Activated CD8-positive, alpha-beta T cell treated with anti-CD3 and anti-CD28 coated beads for 36 hours (primary cell): ENCODE measurements at regions not wholly inside any gene's neighbourhood (a gene's known extent, or its start where the extent isn't known, plus 50 kb on each side); places are given as distances from the start of the nearest gene placed in this dataset.

Experiments
- ATAC-seq: fragments of 200-7000 bp; cut with Tn5 transposase; one replicate; pipeline ENCODE4 v1.10.0; 2021; ENCODE audit warnings: mild to moderate bottlenecking, moderate library complexity
- CTCF ChIA-PET: fragments of 350-600 bp; sonication (Branson Sonifier 250); formaldehyde crosslinking; loops from one replicate; lab custom pipeline; 2021; ENCODE audit warnings: antibody characterized with exemption; lab: Charles Lee
- POLR2A ChIA-PET: fragments of 350-600 bp; sonication (Branson Sonifier 250); formaldehyde crosslinking; loops from one replicate; lab custom pipeline; 2021; ENCODE audit warnings: antibody characterized with exemption; lab: Charles Lee
- DNase-seq: peaks from one replicate; pipeline ENCODE4 v3.0.0-alpha.2; 2020
- H3K27ac Mint-ChIP-seq: one replicate; pipeline ENCODE4 v1.8.0; 2021; ENCODE audit warnings: mild to moderate bottlenecking, mixed read lengths
- H3K27me3 Mint-ChIP-seq: one replicate; pipeline ENCODE4 v1.8.0; 2021; ENCODE audit warnings: mixed read lengths
- H3K36me3 Mint-ChIP-seq: one replicate; pipeline ENCODE4 v1.8.0; 2021; ENCODE audit warnings: low read depth, mixed read lengths
- H3K4me1 Mint-ChIP-seq: one replicate; pipeline ENCODE4 v1.8.0; 2021; ENCODE audit warnings: low read depth, mixed read lengths
- H3K4me3 Mint-ChIP-seq: one replicate; pipeline ENCODE4 v1.8.0; 2021; ENCODE audit warnings: mild to moderate bottlenecking, moderate library complexity, mixed read lengths
- H3K9me3 Mint-ChIP-seq: one replicate; pipeline ENCODE4 v1.8.0; 2021; ENCODE audit warnings: mixed read lengths
- CTCF ChIP-seq: fragments of 200-600 bp; IDR thresholded peaks from one replicate; pipeline ENCODE4 v1.8.0; 2022; ENCODE audit warnings: antibody characterized with exemption, mild to moderate bottlenecking
- intact Hi-C: fragments of 100-400 bp; cut with micrococcal nuclease; formaldehyde crosslinking; loops from one replicate; pipeline ENCODE4 v1.10.0; 2022

DNA sequence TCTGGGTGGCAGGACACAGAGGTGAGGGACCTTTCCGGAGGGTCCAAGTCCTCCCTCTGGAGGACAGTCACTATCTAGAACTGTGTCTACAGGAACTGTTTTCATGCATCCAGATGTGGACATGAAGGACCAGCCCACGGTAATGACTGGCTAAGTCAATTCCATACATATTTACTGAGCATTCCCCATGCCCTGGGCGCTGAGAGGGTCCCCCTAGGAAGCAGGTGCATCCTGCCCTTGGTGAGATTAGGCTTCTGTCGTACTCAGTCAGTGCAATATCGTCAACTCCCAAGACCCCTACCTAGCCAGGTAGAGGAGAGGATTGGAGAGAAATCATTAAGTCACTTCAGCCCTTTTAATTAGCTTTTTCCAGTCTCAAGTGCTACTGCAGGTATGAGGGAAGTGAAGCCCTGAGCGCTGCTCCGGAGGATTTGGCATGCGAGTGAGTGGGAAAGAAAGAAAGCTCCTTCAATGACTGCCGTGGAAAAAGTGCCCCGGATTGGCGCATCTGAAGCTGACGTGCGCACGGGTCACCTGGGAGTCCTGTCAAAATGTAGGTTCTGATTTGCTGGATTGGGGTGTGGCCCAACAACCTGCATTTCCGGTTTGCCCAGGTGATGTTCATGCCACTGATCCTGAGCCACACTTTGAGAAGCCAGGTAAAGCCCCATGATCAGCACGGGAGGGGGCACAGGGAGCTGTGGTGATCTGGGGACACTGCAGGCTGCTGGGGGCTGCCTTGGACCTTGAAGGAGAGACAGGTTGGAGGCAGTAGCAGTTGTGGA, 367.4 kb upstream of the TNRC6C start:
- Mint-ChIP-seq H3K4me3 (no peak overlapping the region), H3K9me3 (peaks cover 9% of the 10 kb centered on the region), H3K27me3 (peaks cover 5% of the 10 kb centered on the region), H3K27ac (no peak overlapping the region), H3K4me1 (peaks cover 13% of the 10 kb centered on the region), H3K36me3 (peaks cover 4% of the 10 kb centered on the region)
- DNase-seq (no peak), ATAC-seq (no peak)
- ChIA-PET CTCF (no interaction called here), POLR2A (interaction anchor here (1.1 kb wide), 1 partner anchor 12 kb away, joined by 3 read pairs; no protein-coding TSS in a partner anchor)
- TF ChIP-seq CTCF: no peak
- intact Hi-C loops: no loop called here

- no peak overlapping the region for H3K4me3 Mint-ChIP-seq
- peaks cover 5% of the 10 kb centered on the region for H3K27me3 Mint-ChIP-seq
- peaks cover 1% of the 10 kb centered on the region for H3K36me3 Mint-ChIP-seq
- ATAC-seq (no peak), DNase-seq (no peak)
- H3K27ac Mint-ChIP-seq: no peak overlapping the region
- TF ChIP-seq CTCF: no peak
- POLR2A ChIA-PET: no interaction called here
- intact Hi-C loops: no loop called here
- peaks cover 4% of the 10 kb centered on the region for H3K9me3 Mint-ChIP-seq
- CTCF ChIA-PET: interaction anchor here (2.0 kb wide), 1 partner anchor 49 kb away, joined by 4 read pairs; no protein-coding TSS in a partner anchor
- peaks cover 13% of the 10 kb centered on the region for H3K4me1 Mint-ChIP-seq
Measured at GRCh38 chr17:77592106-77592865, 366.2 kb upstream of the TNRC6C start.

DNA sequence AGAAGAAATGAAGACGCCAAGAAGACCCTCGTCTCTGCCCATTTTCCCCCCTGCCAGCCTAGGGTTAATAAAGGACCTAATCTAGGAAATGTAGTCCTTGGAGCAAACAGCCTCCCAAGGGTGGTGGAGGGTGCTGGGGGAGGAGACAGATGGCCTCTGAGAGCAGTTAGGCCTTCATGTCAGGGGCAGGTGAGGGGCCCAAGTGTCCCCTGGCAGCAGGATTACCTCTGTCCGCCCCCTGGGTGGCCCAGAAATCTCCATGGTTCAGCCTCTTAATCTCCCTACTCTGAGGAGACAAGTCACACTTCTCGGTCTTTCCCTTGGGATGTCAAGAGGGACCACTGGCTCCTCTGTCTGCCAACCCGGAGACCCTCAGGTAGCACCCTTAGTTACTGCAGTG, 365.4 kb upstream of the TNRC6C start:
- CTCF ChIA-PET: interaction anchor here (1.7 to 2.0 kb wide), 2 partner anchors 12 to 50 kb away, joined by 3 to 4 read pairs; no protein-coding TSS in a partner anchor
- TF ChIP-seq CTCF: no peak
- Mint-ChIP-seq H3K4me3 (no peak overlapping the region), H3K36me3 (no peaks in the 10 kb centered on the region), H3K9me3 (no peaks in the 10 kb centered on the region), H3K27ac (no peak overlapping the region), H3K27me3 (peaks cover 5% of the 10 kb centered on the region), H3K4me1 (peaks cover 13% of the 10 kb centered on the region)
- POLR2A ChIA-PET: no interaction called here
- no peak for DNase-seq
- intact Hi-C loops: no loop called here
- ATAC-seq: no peak

DNA sequence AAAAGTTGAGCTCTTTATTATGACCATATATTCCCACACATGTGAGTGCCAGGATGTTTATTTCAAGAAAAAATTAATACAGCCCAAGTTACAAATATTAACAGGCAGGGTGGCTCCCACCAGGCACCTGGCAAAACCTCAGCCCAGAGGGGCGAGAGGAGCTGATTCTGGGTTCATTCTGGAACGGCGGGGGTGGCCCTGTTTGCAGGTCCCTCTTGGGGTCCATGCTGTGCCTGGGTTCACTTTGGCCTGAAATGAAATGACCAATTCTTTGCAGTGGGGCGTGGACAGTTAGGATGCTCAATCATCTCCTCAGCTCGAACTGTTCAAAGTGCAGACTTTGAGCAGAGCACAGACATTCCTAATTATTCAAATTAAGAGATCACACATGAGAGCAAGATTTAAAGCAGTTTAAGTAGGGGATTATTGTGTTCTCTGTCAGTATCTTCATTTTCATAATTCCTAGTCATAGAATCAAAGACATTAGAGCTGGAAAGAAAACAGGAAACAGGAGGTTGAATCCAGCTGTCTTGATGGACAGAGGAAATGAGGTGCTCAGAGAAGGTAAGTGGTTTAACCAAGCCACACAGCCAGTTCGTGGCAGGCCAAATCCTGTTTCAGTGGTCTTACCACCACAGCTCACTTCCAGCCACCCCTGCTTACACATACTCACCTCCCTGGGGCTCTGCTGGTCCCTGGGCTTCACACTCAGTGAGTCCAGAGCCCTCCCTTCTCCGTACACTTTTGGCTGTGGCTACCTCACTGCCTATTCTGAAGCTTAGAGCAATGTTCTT, 363.9 kb upstream of the TNRC6C start:
- ChIA-PET POLR2A (no interaction called here), CTCF (interaction anchor here (1.7 to 2.0 kb wide), 2 partner anchors 10 to 51 kb away, joined by 3 to 4 read pairs; no protein-coding TSS in a partner anchor)
- ATAC-seq (peak; percentile 91), DNase-seq (peak; percentile 71)
- H3K4me1 Mint-ChIP-seq: peaks cover 13% of the 10 kb centered on the region
- no peak overlapping the region for H3K27ac Mint-ChIP-seq
- H3K36me3 Mint-ChIP-seq: no peaks in the 10 kb centered on the region
- no peak overlapping the region for H3K4me3 Mint-ChIP-seq
- intact Hi-C loops: no loop called here
- no peaks in the 10 kb centered on the region for H3K9me3 Mint-ChIP-seq
- no peak for TF ChIP-seq CTCF
- peaks cover 5% of the 10 kb centered on the region for H3K27me3 Mint-ChIP-seq
